Heart left ventricle (tissue), 13 donors: ENCODE measurements at regions not wholly inside any gene's neighbourhood (a gene's known extent, or its start where the extent isn't known, plus 50 kb on each side); places are given as distances from the start of the nearest gene placed in this dataset.

Experiments
- POLR2A ChIP-seq, 2 donors: fragments of 450-650 bp; IDR thresholded peaks; one replicate each; pipeline ENCODE4 v1.6.1; 2017; ENCODE audit warnings: antibody characterized with exemption in 2 of 2, mild to moderate bottlenecking in 2 of 2, moderate library complexity in 2 of 2
- TF ChIP-seq, protein P1 (sequence below), 12 donors: fragments of 200-600 bp; sonication (generic) in 4 of 12; IDR thresholded peaks; one replicate each; pipeline versions ENCODE4 v1.5.0 to v1.8.0; 2018 to 2022; ENCODE audit warnings: antibody characterized with exemption in 12 of 12, mild to moderate bottlenecking in 5 of 12
- donor health status: ischemic (EF 13 %, LVEDD 7.1; RV severe dilation, severe dysfunction).
- donor health status: DM: no; HTN: yes; CAD: no.
- donor health status: DM: no; HTN: no; CAD: no.
- donor health status: ischemic (EF 25% LVEDD 6.9; RV normal size, moderate dysfunction).
- donor health status: ischemic (EF 25% LVEDD 5.7; RV mildly dilated, moderate dysfunction).
- donor health status: ischemic (EF 35%, LVEDD 5.7; RV mildly dilated, moderate dysfunction).
- donor health status: nonischemic (EF 11% LVEDD 7.7; RV severe dilation, severe dysfunction).
- donor health status: DM: yes; HTN: yes; CAD: no.
- donor health status: PGD.
- donor health status: ischemic (EF 29% LVEDD 5.4; RV normal size, mild dysfunction).
- donor health status: nonischemic (EF 23%, LVEDD 6.1; RV moderate dilation, normal function).

DNA sequence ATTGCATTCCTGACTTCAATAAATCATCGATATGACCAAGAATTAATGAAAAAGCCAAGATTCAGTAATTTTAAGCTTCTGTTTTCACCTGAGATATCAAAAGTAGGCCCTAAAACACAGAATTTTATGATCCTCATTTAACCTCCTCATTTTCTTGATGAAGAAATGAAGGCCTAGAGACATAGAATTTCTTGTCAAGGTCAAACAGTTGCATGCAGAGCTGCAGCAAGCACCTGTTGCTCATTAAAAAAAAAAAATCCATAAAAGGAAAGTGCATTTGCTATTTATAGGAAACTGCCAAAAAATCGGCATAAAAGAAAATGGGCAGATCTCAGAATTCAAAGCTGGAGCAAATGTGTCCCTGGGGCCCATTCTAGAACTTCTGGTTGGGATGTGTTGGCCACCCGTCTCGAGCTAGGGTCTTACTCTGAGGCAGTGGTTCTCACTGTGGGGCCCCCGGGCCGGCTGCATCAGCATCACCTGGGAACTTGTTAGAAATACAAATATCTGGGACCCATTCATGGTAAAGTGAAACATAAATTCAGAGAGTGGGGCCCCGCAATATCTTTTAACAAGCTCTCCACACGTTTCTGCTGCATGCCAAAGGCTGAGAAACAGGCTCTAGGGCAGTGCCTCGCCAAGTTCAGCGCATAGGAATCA lies 224.7 kb upstream of the UBL3 start:
- TF ChIP-seq, protein P1, sequence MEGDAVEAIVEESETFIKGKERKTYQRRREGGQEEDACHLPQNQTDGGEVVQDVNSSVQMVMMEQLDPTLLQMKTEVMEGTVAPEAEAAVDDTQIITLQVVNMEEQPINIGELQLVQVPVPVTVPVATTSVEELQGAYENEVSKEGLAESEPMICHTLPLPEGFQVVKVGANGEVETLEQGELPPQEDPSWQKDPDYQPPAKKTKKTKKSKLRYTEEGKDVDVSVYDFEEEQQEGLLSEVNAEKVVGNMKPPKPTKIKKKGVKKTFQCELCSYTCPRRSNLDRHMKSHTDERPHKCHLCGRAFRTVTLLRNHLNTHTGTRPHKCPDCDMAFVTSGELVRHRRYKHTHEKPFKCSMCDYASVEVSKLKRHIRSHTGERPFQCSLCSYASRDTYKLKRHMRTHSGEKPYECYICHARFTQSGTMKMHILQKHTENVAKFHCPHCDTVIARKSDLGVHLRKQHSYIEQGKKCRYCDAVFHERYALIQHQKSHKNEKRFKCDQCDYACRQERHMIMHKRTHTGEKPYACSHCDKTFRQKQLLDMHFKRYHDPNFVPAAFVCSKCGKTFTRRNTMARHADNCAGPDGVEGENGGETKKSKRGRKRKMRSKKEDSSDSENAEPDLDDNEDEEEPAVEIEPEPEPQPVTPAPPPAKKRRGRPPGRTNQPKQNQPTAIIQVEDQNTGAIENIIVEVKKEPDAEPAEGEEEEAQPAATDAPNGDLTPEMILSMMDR (IDR thresholded peaks at IDR 0.05): no peak
- no peak for TF ChIP-seq POLR2A (IDR thresholded peaks at IDR 0.05)
